GM23338 (cell line): ENCODE measurements at regions not wholly inside any gene's neighbourhood (a gene's known extent, or its start where the extent isn't known, plus 50 kb on each side); places are given as distances from the start of the nearest gene placed in this dataset.
A peak's percentile ranks its signal among the peaks of the same experiment; 100 is the strongest.

ENCODE experiments used
- ATAC-seq: fragments of 200-7000 bp; cut with Tn5 transposase; 3 replicates; pipeline ENCODE4 v1.9.1; 2020
- DNase-seq: peaks from one replicate; pipeline ENCODE4 v3.0.0-alpha.2; 2015; ENCODE audit warnings: low spot score
- H2AFZ ChIP-seq: fragments of 200-600 bp; sonication (generic); 2 replicates; pipeline ENCODE4 v1.8.0; 2016; ENCODE audit warnings: antibody characterized with exemption, mild to moderate bottlenecking, moderate library complexity
- H3F3A ChIP-seq: fragments of 200-600 bp; sonication (generic); replicated peaks from 2 replicates; pipeline ENCODE4 v1.8.0; 2017; ENCODE audit warnings: antibody characterized with exemption, mixed run types, low read depth
- H3K27ac ChIP-seq: fragments of 200-600 bp; sonication (generic); 2 replicates; pipeline ENCODE4 v1.6.1; 2016; ENCODE audit warnings: low read depth
- H3K27me3 ChIP-seq: fragments of 200-600 bp; sonication (generic); 2 replicates; pipeline ENCODE4 v1.8.0; 2016; ENCODE audit warnings: mild to moderate bottlenecking, mixed run types, moderate library complexity; ENCODE audit not compliant: insufficient read depth
- H3K36me3 ChIP-seq: fragments of 200-600 bp; sonication (generic); 2 replicates; pipeline ENCODE4 v1.8.0; 2016; ENCODE audit warnings: mild to moderate bottlenecking; ENCODE audit not compliant: insufficient read depth
- H3K4me1 ChIP-seq: fragments of 200-600 bp; sonication (generic); 2 replicates; pipeline ENCODE4 v1.8.0; 2016; ENCODE audit warnings: mild to moderate bottlenecking, moderate library complexity; ENCODE audit not compliant: insufficient read depth
- H3K4me2 ChIP-seq: fragments of 200-600 bp; sonication (generic); 2 replicates; pipeline ENCODE4 v1.7.1; 2017; ENCODE audit warnings: mixed run types
- H3K4me3 ChIP-seq: fragments of 200-600 bp; sonication (generic); 2 replicates; pipeline ENCODE4 v1.6.1; 2016; ENCODE audit warnings: mixed run types
- H3K79me2 ChIP-seq: fragments of 200-600 bp; sonication (generic); replicated peaks from 2 replicates; pipeline ENCODE4 v1.8.0; 2017; ENCODE audit warnings: mild to moderate bottlenecking; ENCODE audit not compliant: insufficient read depth
- H3K9me2 ChIP-seq: fragments of 200-600 bp; sonication (generic); 2 replicates; pipeline ENCODE4 v1.8.0; 2017; ENCODE audit not compliant: insufficient read depth
- H4K20me1 ChIP-seq: fragments of 200-600 bp; sonication (generic); replicated peaks from 2 replicates; pipeline ENCODE4 v1.8.0; 2017; ENCODE audit warnings: mild to moderate bottlenecking; ENCODE audit not compliant: insufficient read depth
- H3K27ac Mint-ChIP-seq: 2 replicates; pipeline ENCODE4 v1.8.0; 2020; ENCODE audit warnings: inconsistent platforms, mild to moderate bottlenecking, moderate library complexity, mixed read lengths
- H3K27me3 Mint-ChIP-seq: 3 replicates; pipeline ENCODE4 v1.8.0; 2022; ENCODE audit warnings: low read depth, mild to moderate bottlenecking, moderate library complexity, mixed read lengths, inconsistent platforms; ENCODE audit not compliant: insufficient read depth, poor library complexity
- H3K36me3 Mint-ChIP-seq: 3 replicates; pipeline ENCODE4 v1.8.0; 2021; ENCODE audit warnings: low read depth, mild to moderate bottlenecking, inconsistent platforms, moderate library complexity, mixed read lengths
- H3K4me1 Mint-ChIP-seq: 3 replicates; pipeline ENCODE4 v1.8.0; 2020; ENCODE audit warnings: mild to moderate bottlenecking, inconsistent platforms, mixed read lengths
- H3K4me3 Mint-ChIP-seq: 3 replicates; pipeline ENCODE4 v1.8.0; 2021; ENCODE audit warnings: moderate library complexity, mild to moderate bottlenecking, inconsistent platforms, mixed read lengths
- H3K9me3 Mint-ChIP-seq: 3 replicates; pipeline ENCODE4 v1.8.0; 2020; ENCODE audit warnings: moderate library complexity, mild to moderate bottlenecking, inconsistent platforms, mixed read lengths
- CTCF ChIP-seq, 2 experiments: fragments of 200-600 bp in 1 of 2; sonication (generic) in 1 of 2; conservative IDR thresholded peaks; 2 replicates each; pipeline versions ENCODE4 v1.5.1 to v1.6.1; 2016 to 2017; ENCODE audit warnings: antibody characterized with exemption in 2 of 2, low read depth in 2 of 2, mild to moderate bottlenecking in 2 of 2, moderate library complexity in 1 of 2
- EZH2phosphoT487 ChIP-seq: fragments of 200-600 bp; sonication (generic); IDR thresholded peaks from one replicate; pipeline ENCODE4 v1.8.1; 2018; ENCODE audit warnings: antibody characterized with exemption; ENCODE audit not compliant: unreplicated experiment
- JUNB ChIP-seq: IDR thresholded peaks from one replicate; pipeline ENCODE4 v1.6.1; 2016; ENCODE audit warnings: antibody characterized with exemption; ENCODE audit not compliant: unreplicated experiment
- NANOG ChIP-seq: IDR thresholded peaks from 2 replicates; pipeline ENCODE4 v1.6.1; 2016; ENCODE audit warnings: antibody characterized with exemption, borderline replicate concordance
- STAT1 ChIP-seq: IDR thresholded peaks from one replicate; pipeline ENCODE4 v1.6.1; 2016; ENCODE audit warnings: antibody characterized with exemption; ENCODE audit not compliant: unreplicated experiment
- ZNF462 ChIP-seq: fragments of 250-450 bp; sonication (Bioruptor Pico); IDR thresholded peaks from 2 replicates; pipeline ENCODE4 v1.5.0; 2020; ENCODE audit warnings: mild to moderate bottlenecking, moderate library complexity
- TF ChIP-seq, protein P1 (sequence below): IDR thresholded peaks from 2 replicates; pipeline ENCODE4 v1.6.1; 2016; ENCODE audit warnings: antibody characterized with exemption

GRCh38 chr5:15300141-15300540, 199.8 kb upstream of the FBXL7 start:
- Mint-ChIP-seq H3K27me3 (no peaks in the 10 kb centered on the region), H3K27ac (no peak overlapping the region)
- no peak overlapping the region for H3K4me3 ChIP-seq

More at GRCh38 chr5:15300141-15300540, 199.8 kb upstream of the FBXL7 start:
- DNase-seq, result peak; percentile 21
- Histone ChIP-seq H3F3A (no peaks in the 10 kb centered on the region), H3K27me3 (no peaks in the 10 kb centered on the region), H3K79me2 (no peaks in the 10 kb centered on the region), H2AFZ (peak overlapping the region; percentile 72; the same call in 1 of the 2 replicates), H3K9me2 (0 out of 2 replicates have a peak, but pooled peaks cover 5% of the 10 kb centered on the region), H3K4me2 (no peak overlapping the region), H3K36me3 (no peaks in the 10 kb centered on the region), H3K4me1 (no peaks in the 10 kb centered on the region), H3K27ac (no peak overlapping the region), H4K20me1 (no peaks in the 10 kb centered on the region)
- peak; percentile 56 for ATAC-seq
- H3K4me1 Mint-ChIP-seq, result no peaks in the 10 kb centered on the region
- H3K36me3 Mint-ChIP-seq, result no peaks in the 10 kb centered on the region
- H3K4me3 Mint-ChIP-seq, result no peak overlapping the region
- no peaks in the 10 kb centered on the region; the same call in 2 of the 3 replicates for H3K9me3 Mint-ChIP-seq
- TF ChIP-seq, protein P1, sequence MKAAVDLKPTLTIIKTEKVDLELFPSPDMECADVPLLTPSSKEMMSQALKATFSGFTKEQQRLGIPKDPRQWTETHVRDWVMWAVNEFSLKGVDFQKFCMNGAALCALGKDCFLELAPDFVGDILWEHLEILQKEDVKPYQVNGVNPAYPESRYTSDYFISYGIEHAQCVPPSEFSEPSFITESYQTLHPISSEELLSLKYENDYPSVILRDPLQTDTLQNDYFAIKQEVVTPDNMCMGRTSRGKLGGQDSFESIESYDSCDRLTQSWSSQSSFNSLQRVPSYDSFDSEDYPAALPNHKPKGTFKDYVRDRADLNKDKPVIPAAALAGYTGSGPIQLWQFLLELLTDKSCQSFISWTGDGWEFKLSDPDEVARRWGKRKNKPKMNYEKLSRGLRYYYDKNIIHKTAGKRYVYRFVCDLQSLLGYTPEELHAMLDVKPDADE, result no peak
- TF ChIP-seq EZH2phosphoT487, result no peak
- no peak for TF ChIP-seq CTCF (conservative IDR thresholded peaks at IDR 0.05; ENCODE audit: low read depth in 2 of 2)
- no peak for TF ChIP-seq NANOG
- TF ChIP-seq ZNF462 (CRISPR knock-in tag), result no peak
- TF ChIP-seq STAT1, result no peak
- TF ChIP-seq JUNB, result no peak
